HG03159 (cell line): ENCODE measurements at regions not wholly inside any gene's neighbourhood (a gene's known extent, or its start where the extent isn't known, plus 50 kb on each side); places are given as distances from the start of the nearest gene placed in this dataset.

Experiments used
- ATAC-seq: cut with Tn5 transposase; IDR thresholded peaks from one replicate; pipeline ENCODE4 v1.9.1; 2021; ENCODE audit warnings: mild to moderate bottlenecking, moderate library complexity; ENCODE audit not compliant: unreplicated experiment

- ATAC-seq, result no peak
Measured at GRCh38 chr3:176737480-176738110, 459.7 kb downstream of the TBL1XR1 start.

DNA sequence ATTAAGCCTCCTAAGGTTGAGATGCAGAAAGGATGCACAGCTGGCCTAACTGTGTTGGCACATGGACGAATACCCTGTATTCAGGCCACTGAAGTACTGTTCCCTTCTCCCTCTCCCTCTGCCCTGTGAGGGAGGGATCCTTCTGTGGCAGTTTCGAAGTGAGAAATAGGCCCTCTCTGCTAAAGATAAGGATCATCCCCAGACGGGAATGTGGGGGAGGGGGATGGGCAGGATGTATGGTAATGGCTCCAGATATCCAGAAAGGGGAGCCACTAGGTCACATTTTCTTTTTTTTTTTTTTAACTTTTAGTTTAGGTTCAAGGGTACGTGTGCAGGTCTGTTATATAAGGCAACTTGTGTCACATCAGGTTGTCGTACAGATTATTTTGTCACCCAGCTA is 463.1 kb downstream of the TBL1XR1 start:
- ATAC-seq, result no peak

DNA sequence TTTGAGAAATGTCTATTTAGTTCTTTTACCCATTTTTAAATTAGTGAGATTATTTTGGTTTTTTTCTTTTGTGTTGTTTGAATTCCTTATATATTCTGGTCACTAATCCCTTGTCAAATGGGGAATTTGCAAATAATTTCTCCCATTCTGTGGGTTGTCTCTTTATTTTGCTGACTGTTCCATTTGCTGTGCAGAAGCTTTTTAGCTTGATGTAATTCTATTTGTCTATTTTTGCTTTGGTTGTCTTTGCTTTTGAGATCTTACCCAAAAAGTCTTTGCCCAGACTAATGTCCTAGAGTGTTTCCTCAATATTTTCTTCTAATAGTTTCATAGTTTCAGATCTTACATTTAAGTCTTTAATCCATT is 472.9 kb downstream of the TBL1XR1 start:
- ATAC-seq, result no peak

DNA sequence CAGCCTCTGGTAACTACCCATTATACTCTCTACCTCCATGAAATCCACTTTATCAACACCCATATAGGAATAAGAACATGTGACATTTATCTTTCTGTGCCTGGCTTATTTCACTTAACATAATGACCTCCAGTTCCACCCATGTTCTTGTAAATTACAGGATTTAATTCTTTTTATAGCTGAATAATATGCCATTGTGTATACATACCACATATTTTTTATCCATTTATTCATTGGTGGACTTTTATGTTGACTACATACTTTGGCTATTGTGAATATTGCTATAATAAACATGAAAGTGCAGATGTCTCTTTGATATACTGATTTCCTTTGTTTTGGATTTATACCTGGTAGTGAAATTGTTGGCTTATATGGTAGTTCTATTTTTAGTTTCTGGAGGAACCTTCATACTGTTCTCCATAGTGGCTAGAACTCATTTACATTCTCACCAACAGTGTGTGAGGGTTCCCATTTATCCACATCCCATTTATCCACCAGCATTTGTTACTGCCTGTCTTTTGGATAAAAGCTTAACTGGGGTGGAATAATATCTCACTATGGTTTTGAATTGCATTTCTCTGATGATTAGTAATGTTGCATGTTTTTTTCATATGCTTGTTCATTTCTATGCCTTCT is 473.4 kb downstream of the TBL1XR1 start:
- ATAC-seq, result no peak

GRCh38 chr3:176714034-176714433 is 483.2 kb downstream of the TBL1XR1 start:
- no peak for ATAC-seq

GRCh38 chr3:176712191-176712590 is 485.1 kb downstream of the TBL1XR1 start:
- no peak for ATAC-seq

DNA sequence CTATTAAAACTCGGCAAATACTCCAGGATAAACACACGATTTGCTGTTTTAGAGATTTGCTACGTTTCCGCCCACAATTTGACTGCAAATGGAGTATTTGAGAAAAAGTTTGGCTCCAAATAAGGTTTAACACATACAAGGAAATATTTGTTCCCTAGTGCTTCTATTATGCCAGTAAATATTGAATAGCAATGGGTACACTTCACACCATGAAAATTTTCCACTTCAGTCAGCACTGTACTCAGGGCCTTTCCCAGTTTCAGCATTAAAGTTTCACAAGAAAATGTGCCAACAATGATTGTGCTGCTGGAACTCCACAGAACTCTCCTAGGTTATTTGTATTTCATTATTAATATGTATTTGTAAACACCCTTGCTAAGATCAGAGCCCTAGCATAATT is 498.0 kb downstream of the TBL1XR1 start:
- ATAC-seq, result no peak

- ATAC-seq, result no peak
Measured at GRCh38 chr3:176697284-176697889, 499.9 kb downstream of the TBL1XR1 start.

- ATAC-seq, result no peak
Measured at GRCh38 chr3:176696816-176697215, 500.5 kb downstream of the TBL1XR1 start.

- no peak for ATAC-seq
Measured at GRCh38 chr3:176692966-176693785, 504.1 kb downstream of the TBL1XR1 start.

GRCh38 chr3:176692199-176692965 is 504.9 kb downstream of the TBL1XR1 start:
- no peak for ATAC-seq

DNA sequence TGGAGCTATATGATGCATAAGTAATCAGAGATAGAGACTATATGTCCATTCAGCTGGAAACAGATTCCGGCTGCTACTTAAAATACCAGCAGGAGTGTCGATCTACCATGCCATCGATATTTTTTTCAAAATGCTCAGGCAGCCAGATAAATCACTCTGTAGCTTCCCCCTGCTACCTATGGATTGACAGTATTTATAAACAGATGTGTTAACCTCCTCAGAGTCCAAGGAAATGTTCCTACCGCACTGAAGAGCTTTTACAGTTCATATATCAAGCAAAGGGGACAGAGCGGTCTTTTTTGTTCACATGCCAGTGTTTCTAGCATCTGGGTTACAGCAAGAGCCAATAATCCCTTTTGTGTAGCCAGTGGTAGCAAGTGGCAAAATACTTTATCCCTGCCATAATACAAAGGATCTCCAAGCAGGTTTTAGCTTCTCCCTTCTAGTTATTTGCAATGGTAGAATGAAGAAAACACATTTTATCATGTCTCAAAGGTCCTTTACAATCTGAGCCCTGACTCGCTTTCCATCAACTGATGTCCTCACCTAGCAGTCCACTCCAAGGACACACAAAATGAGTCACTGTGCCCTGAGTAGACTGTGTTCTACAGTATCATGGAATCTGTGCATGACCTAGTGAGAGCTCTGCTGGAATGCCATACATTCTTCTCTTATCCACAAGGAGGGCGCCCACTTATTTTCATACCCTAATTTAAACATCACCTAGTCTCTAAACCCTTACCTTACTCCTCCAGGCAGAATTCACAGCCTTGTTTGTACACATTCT is 507.0 kb downstream of the TBL1XR1 start:
- ATAC-seq, result no peak

DNA sequence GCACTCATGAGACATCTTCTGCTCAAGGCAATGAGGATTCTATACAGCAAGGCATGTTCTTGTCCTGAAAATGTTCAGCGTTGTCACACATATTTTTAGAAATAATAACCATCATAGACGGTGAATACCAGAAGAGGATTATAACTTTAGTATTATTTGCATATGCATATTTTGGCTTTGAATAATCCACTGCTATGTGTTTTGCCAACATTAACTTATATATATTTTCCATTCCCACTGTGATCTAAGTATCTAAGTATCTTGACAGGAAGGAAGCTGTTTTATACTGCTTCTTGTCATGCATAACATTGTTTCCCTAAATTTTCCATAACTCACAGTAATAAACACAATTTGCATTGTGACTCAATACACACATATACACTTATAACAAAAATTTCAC is 509.5 kb downstream of the TBL1XR1 start:
- ATAC-seq, result no peak

DNA sequence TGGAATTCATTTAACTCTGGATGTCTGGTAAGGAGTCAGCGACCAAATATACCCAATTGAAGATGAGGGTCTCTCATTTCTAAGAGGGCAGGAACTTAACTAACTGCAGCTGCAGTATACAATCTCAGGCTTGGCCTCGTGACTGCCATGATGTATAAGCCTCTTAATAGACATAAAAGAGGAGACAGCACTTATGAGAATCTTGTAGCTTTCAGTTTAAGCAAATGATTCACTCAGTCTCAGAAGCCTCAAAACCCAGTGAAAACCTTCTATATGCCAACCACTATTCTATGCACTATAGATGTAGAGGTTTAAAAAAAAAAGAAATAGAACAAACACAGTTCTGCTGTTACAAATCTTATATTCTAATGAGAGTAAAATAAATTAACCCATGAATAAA is 513.9 kb downstream of the TBL1XR1 start:
- ATAC-seq, result no peak

GRCh38 chr3:176663837-176664831 is 533.1 kb downstream of the TBL1XR1 start:
- ATAC-seq, result no peak

GRCh38 chr3:176663387-176663786 is 533.9 kb downstream of the TBL1XR1 start:
- ATAC-seq, result no peak

GRCh38 chr3:176661432-176661964 is 535.8 kb downstream of the TBL1XR1 start:
- no peak for ATAC-seq

- ATAC-seq, result no peak
Measured at GRCh38 chr3:176655404-176656094, 541.7 kb downstream of the TBL1XR1 start.
